HEK293 (cell line): ENCODE measurements at regions not wholly inside any gene's neighbourhood (a gene's known extent, or its start where the extent isn't known, plus 50 kb on each side); places are given as distances from the start of the nearest gene placed in this dataset.

ENCODE experiments used
- CTCF ChIA-PET: fragments of 350-600 bp; formaldehyde crosslinking; extraction: SDS; loops from one replicate; lab custom pipeline; 2021; ENCODE audit warnings: antibody characterized with exemption; lab: Yijun Ruan, JAX
- POLR2A ChIA-PET: fragments of 300-600 bp; formaldehyde crosslinking; extraction: SDS; loops from one replicate; lab custom pipeline; 2020; ENCODE audit warnings: antibody characterized with exemption, inconsistent platforms; lab: Yijun Ruan, JAX
- H3K27ac ChIP-seq: fragments of 200-500 bp; sonication (Bioruptor generic); 2 replicates; pipeline ENCODE4 v1.5.1; 2014; ENCODE audit warnings: low read depth, low read length, control low read depth, inconsistent platforms; ENCODE audit errors: extremely low read depth
- H3K36me3 ChIP-seq, 2 experiments: fragments of 200-500 bp in 1 of 2; sonication (Bioruptor generic) in 1 of 2; 1 replicate in 1 of 2; 2 replicates in 1 of 2; pipeline ENCODE4 v1.5.1; 2014 to 2017; ENCODE audit warnings: inconsistent platforms in 2 of 2, low read length in 2 of 2; ENCODE audit not compliant: control insufficient read depth in 2 of 2, insufficient read depth in 1 of 2
- H3K4me1 ChIP-seq: fragments of 200-500 bp; sonication (Bioruptor generic); 2 replicates; pipeline ENCODE4 v1.5.1; 2014; ENCODE audit warnings: mild to moderate bottlenecking, low read length, inconsistent platforms; ENCODE audit not compliant: control insufficient read depth, insufficient read depth
- H3K4me3 ChIP-seq: 2 replicates; pipeline ENCODE4 v1.5.1; 2011; ENCODE audit warnings: low read depth, mild to moderate bottlenecking, control low read depth, low read length, moderate library complexity
- H3K9me3 ChIP-seq: fragments of 200-500 bp; sonication (Bioruptor generic); 2 replicates; pipeline ENCODE4 v1.5.1; 2014; ENCODE audit warnings: low read depth, low read length, inconsistent platforms; ENCODE audit not compliant: control insufficient read depth, insufficient read depth
- INSM2 ChIP-seq: fragments of 450-650 bp; formaldehyde crosslinking; IDR thresholded peaks from 2 replicates; pipeline ENCODE4 v1.5.1; 2016; ENCODE audit warnings: missing biosample characterization, missing genetic modification characterization
- KLF17 ChIP-seq: fragments of 450-650 bp; formaldehyde crosslinking; IDR thresholded peaks from 2 replicates; pipeline ENCODE4 v1.5.1; 2016; ENCODE audit warnings: missing biosample characterization, missing genetic modification characterization
- KLF7 ChIP-seq: fragments of 450-650 bp; formaldehyde crosslinking; IDR thresholded peaks from 2 replicates; pipeline ENCODE4 v1.5.1; 2016; ENCODE audit warnings: missing biosample characterization, missing genetic modification characterization, borderline replicate concordance
- PRDM10 ChIP-seq: fragments of 450-650 bp; formaldehyde crosslinking; IDR thresholded peaks from 2 replicates; pipeline ENCODE4 v1.5.1; 2016; ENCODE audit warnings: missing biosample characterization, missing genetic modification characterization
- YY2 ChIP-seq: fragments of 450-650 bp; formaldehyde crosslinking; IDR thresholded peaks from 2 replicates; pipeline ENCODE4 v1.5.1; 2016; ENCODE audit warnings: missing biosample characterization, missing genetic modification characterization
- ZBTB26 ChIP-seq: fragments of 450-650 bp; formaldehyde crosslinking; optimal IDR thresholded peaks from 2 replicates; pipeline ENCODE3; 2016; ENCODE audit warnings: missing biosample characterization, mild to moderate bottlenecking, missing genetic modification characterization
- ZBTB7A ChIP-seq: fragments of 450-650 bp; formaldehyde crosslinking; IDR thresholded peaks from 2 replicates; pipeline ENCODE4 v1.5.1; 2016; ENCODE audit warnings: low read depth, missing biosample characterization, missing genetic modification characterization
- ZBTB8A ChIP-seq: fragments of 450-650 bp; formaldehyde crosslinking; IDR thresholded peaks from 2 replicates; pipeline ENCODE4 v1.5.1; 2016; ENCODE audit warnings: missing biosample characterization, missing genetic modification characterization
- ZNF133 ChIP-seq: fragments of 450-650 bp; formaldehyde crosslinking; IDR thresholded peaks from 2 replicates; pipeline ENCODE4 v1.5.1; 2016; ENCODE audit warnings: missing biosample characterization, missing genetic modification characterization
- ZNF155 ChIP-seq: fragments of 450-650 bp; formaldehyde crosslinking; IDR thresholded peaks from 2 replicates; pipeline ENCODE4 v1.5.1; 2016; ENCODE audit warnings: missing biosample characterization, missing genetic modification characterization
- ZNF266 ChIP-seq: fragments of 450-650 bp; formaldehyde crosslinking; IDR thresholded peaks from 2 replicates; pipeline ENCODE4 v1.5.1; 2016; ENCODE audit warnings: missing biosample characterization, missing genetic modification characterization, low read depth
- ZNF473 ChIP-seq: fragments of 450-650 bp; formaldehyde crosslinking; IDR thresholded peaks from 2 replicates; pipeline ENCODE4 v1.5.1; 2017; ENCODE audit warnings: missing biosample characterization, missing genetic modification characterization
- ZNF488 ChIP-seq: fragments of 450-650 bp; formaldehyde crosslinking; IDR thresholded peaks from 2 replicates; pipeline ENCODE4 v1.5.1; 2016; ENCODE audit warnings: missing biosample characterization, missing genetic modification characterization
- ZNF529 ChIP-seq: fragments of 450-650 bp; formaldehyde crosslinking; IDR thresholded peaks from 2 replicates; pipeline ENCODE4 v1.5.1; 2017; ENCODE audit warnings: missing genetic modification characterization, missing biosample characterization; ENCODE audit not compliant: insufficient replicate concordance
- ZNF530 ChIP-seq: fragments of 450-650 bp; formaldehyde crosslinking; IDR thresholded peaks from 2 replicates; pipeline ENCODE4 v1.5.1; 2016; ENCODE audit warnings: low read depth, missing biosample characterization, missing genetic modification characterization
- ZNF596 ChIP-seq: fragments of 450-650 bp; IDR thresholded peaks from 2 replicates; pipeline ENCODE4 v1.5.0; 2018; ENCODE audit warnings: missing biosample characterization, mild to moderate bottlenecking, missing genetic modification characterization, moderate library complexity
- ZNF837 ChIP-seq: fragments of 450-650 bp; formaldehyde crosslinking; IDR thresholded peaks from 2 replicates; pipeline ENCODE4 v1.5.1; 2016; ENCODE audit warnings: missing biosample characterization, missing genetic modification characterization
- ZSCAN18 ChIP-seq: fragments of 450-650 bp; formaldehyde crosslinking; IDR thresholded peaks from 2 replicates; pipeline ENCODE4 v1.5.1; 2016; ENCODE audit warnings: missing biosample characterization, missing genetic modification characterization

GRCh38 chr15:34646918-34647317, 63.5 kb upstream of the GOLGA8B start:
- POLR2A ChIA-PET = no interaction called here
- H3K27ac ChIP-seq = no peak overlapping the region

More at GRCh38 chr15:34646918-34647317, 63.5 kb upstream of the GOLGA8B start:
- no peaks in the 10 kb centered on the region for H3K9me3 ChIP-seq
- H3K4me1 ChIP-seq = no peaks in the 10 kb centered on the region
- CTCF ChIA-PET = interaction anchor here (1.3 kb wide), 1 partner anchor 9 kb away, joined by 4 read pairs; no protein-coding TSS in a partner anchor
- H3K4me3 ChIP-seq = no peak overlapping the region
- TF ChIP-seq ZNF837 (tag by site-specific recombination) = no peak
- no peak for TF ChIP-seq ZBTB26 (tag by site-specific recombination)
- TF ChIP-seq ZNF155 (tag by site-specific recombination) = no peak
- no peak for TF ChIP-seq ZNF529 (tag by site-specific recombination)
- TF ChIP-seq ZSCAN18 (tag by site-specific recombination) = no peak
- TF ChIP-seq KLF17 = no peak
- no peak for TF ChIP-seq YY2 (tag by site-specific recombination)
- TF ChIP-seq ZBTB7A (tag by site-specific recombination) = no peak
- TF ChIP-seq ZNF473 (tag by site-specific recombination) = no peak
- no peak for TF ChIP-seq ZNF530
- no peak for TF ChIP-seq ZNF266
- no peak for TF ChIP-seq PRDM10 (tag by site-specific recombination)
- no peak for TF ChIP-seq ZNF488 (tag by site-specific recombination)
- TF ChIP-seq ZNF596 = no peak
- no peak for TF ChIP-seq KLF7 (tag by site-specific recombination)
- no peak for TF ChIP-seq INSM2 (tag by site-specific recombination)
- no peak for TF ChIP-seq ZBTB8A (tag by site-specific recombination)
- TF ChIP-seq ZNF133 (tag by site-specific recombination) = no peak
- no peaks in the 10 kb centered on the region for H3K36me3 ChIP-seq
